GM23338 (cell line): ENCODE measurements at regions not wholly inside any gene's neighbourhood (a gene's known extent, or its start where the extent isn't known, plus 50 kb on each side); places are given as distances from the start of the nearest gene placed in this dataset.

Source experiments
- CREB1 ChIP-seq: fragments of 250-450 bp; sonication (Bioruptor Pico); IDR thresholded peaks from 2 replicates; pipeline ENCODE4 v1.5.0; 2020; ENCODE audit warnings: low read depth, mild to moderate bottlenecking, moderate library complexity
- CTCF ChIP-seq, 2 experiments: fragments of 200-600 bp in 1 of 2; sonication (generic) in 1 of 2; conservative IDR thresholded peaks; 2 replicates each; pipeline versions ENCODE4 v1.5.1 to v1.6.1; 2016 to 2017; ENCODE audit warnings: antibody characterized with exemption in 2 of 2, low read depth in 2 of 2, mild to moderate bottlenecking in 2 of 2, moderate library complexity in 1 of 2
- ETS1 ChIP-seq: IDR thresholded peaks from 2 replicates; pipeline ENCODE4 v1.6.1; 2016; ENCODE audit warnings: antibody characterized with exemption
- EZH2 ChIP-seq: fragments of 200-600 bp; sonication (generic); IDR thresholded peaks from one replicate; pipeline ENCODE4 v1.8.0; 2017; ENCODE audit warnings: antibody characterized with exemption, mild to moderate bottlenecking, low read depth; ENCODE audit not compliant: unreplicated experiment
- EZH2phosphoT487 ChIP-seq: fragments of 200-600 bp; sonication (generic); IDR thresholded peaks from one replicate; pipeline ENCODE4 v1.8.1; 2018; ENCODE audit warnings: antibody characterized with exemption; ENCODE audit not compliant: unreplicated experiment
- JUNB ChIP-seq: IDR thresholded peaks from one replicate; pipeline ENCODE4 v1.6.1; 2016; ENCODE audit warnings: antibody characterized with exemption; ENCODE audit not compliant: unreplicated experiment
- NANOG ChIP-seq: IDR thresholded peaks from 2 replicates; pipeline ENCODE4 v1.6.1; 2016; ENCODE audit warnings: antibody characterized with exemption, borderline replicate concordance
- POLR2AphosphoS5 ChIP-seq: IDR thresholded peaks from 2 replicates; pipeline ENCODE4 v1.6.1; 2016; ENCODE audit warnings: antibody characterized with exemption, low read depth
- REST ChIP-seq: IDR thresholded peaks from one replicate; pipeline ENCODE4 v1.6.1; 2018; ENCODE audit warnings: antibody characterized with exemption; ENCODE audit not compliant: unreplicated experiment
- ZNF114 ChIP-seq: fragments of 250-450 bp; sonication (Bioruptor Pico); IDR thresholded peaks from 2 replicates; pipeline ENCODE4 v1.5.0; 2020; ENCODE audit warnings: mild to moderate bottlenecking, moderate library complexity
- ZNF331 ChIP-seq: fragments of 250-450 bp; sonication (Bioruptor Pico); IDR thresholded peaks from 2 replicates; pipeline ENCODE4 v1.5.0; 2020; ENCODE audit warnings: low read depth, mild to moderate bottlenecking, moderate library complexity

- TF ChIP-seq CTCF (conservative IDR thresholded peaks at IDR 0.05; ENCODE audit: low read depth in 2 of 2) = no peak
- no peak for TF ChIP-seq NANOG
- no peak for TF ChIP-seq EZH2phosphoT487
- TF ChIP-seq CREB1 = no peak
- TF ChIP-seq ZNF114 (CRISPR knock-in tag) = no peak
- TF ChIP-seq EZH2 = no peak
- TF ChIP-seq POLR2AphosphoS5 = no peak
- TF ChIP-seq REST = no peak
- no peak for TF ChIP-seq ZNF331
- no peak for TF ChIP-seq ETS1
- no peak for TF ChIP-seq JUNB
Observed at GRCh38 chr5:20524991-20525529, 537.1 kb upstream of the CDH18 start.
